Limb (tissue), 2 donors: ENCODE measurements at regions not wholly inside any gene's neighbourhood (a gene's known extent, or its start where the extent isn't known, plus 50 kb on each side); places are given as distances from the start of the nearest gene placed in this dataset.
A peak's percentile ranks its signal among the peaks of the same experiment; 100 is the strongest.

Experiments
- DNase-seq, 2 donors: peaks; one replicate each; pipeline ENCODE4 v3.0.0-alpha.2; 2016; ENCODE audit errors: extremely low spot score in 2 of 2

- DNase-seq = no peak
Observed at GRCh38 chrX:137483554-137483953, 82.4 kb upstream of the ZIC3 start.

DNA sequence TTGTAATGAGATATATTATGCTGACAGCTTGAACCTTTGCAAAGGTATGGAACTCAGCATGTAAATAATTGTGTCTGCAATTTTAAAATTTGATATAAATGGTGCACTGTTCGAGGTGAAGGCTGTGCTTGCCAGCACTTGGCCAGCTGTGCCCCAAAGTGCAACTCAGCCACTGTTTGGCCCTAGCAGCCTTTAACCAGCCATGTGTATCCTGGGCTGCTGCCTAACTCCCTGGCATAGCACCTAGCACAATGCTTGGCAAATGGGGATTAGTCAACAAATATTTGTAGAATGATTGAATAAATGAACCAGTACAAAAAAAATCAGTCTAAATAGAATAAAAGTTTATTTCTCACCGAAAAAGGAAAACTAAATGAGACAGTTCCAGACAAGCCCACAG, 83.8 kb upstream of the ZIC3 start:
- no peak for DNase-seq

- peak; percentile 27 to 36 for DNase-seq
Observed at GRCh38 chrX:137479386-137479785, 86.5 kb upstream of the ZIC3 start.

DNA sequence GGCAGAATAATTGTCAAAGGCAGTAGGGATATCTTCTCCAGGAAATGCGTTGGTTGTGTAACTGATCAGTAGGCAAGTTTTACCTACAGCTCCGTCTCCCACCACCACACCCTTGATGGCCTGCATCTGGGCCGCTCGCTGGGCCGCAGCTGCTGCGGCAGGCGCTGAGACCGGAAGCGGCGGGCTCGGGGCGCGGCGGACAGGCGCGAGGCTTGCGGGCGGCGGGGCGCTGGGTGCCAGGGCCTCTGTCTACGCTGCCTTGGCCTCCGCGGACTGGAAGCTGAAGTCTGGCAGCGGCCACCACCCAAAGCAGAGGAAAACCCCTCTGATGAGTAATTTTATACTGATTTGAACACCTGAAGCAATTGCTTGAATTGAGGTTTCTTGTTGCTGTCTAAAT, 124.2 kb upstream of the ZIC3 start:
- DNase-seq = no peak

DNA sequence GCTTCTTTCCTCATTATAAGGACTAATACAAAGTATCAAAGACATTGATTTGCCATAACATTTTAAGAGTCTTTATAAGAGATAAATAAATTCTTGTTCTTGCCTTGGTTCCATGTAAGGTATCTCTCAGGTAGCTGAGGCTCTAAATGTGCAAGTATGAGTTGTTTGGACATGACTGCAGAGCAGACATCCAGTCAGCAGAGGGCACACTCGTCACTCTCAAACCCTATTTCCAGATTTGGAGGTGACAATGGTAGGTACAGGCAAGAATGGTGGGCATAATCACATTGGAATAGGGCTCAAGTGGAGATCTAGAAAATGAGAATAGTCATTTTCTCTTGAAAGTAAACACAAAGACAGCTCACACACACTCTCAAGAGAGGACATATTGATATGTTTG, 133.3 kb upstream of the ZIC3 start:
- DNase-seq = no peak

DNA sequence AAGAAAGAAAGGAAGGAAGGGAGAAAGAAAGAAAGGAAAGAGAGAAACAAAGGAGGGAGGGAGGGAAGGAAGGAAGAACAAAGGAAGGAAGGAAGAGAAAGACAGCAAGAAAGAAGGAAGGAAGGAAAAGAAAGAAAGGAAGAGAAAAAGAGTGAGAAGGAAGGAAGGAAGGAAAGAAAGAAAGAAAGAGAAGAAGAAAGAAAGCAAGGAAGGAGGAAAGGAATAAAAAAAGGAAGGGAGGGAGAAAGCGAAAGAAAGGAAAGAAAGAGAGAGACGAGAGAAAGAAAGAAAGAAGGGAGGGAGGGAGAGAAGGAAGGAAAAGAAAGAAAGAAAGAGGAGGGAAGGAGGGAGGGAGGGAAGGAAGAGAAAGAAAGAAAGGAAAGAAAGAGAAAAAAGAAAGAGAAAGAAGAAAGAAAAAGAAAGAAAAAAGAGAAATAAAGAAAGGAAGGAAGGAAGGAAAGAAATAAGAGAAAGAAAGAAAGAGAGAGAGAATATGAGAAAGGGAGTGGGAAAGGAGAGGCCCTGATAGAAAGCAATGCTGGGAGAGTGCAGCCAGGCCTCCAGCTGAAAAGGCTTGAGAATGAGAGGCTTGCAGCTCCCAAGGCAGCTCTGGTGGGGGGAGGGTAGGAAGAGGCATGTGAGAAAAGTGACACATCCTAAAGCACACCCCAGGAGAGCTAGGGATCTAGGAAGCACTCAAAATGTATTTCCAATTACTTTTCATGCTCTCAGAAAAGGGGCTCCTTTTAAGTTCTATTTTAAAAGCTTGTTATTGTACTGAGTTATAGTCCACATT, 134.0 kb upstream of the ZIC3 start:
- no peak for DNase-seq

GRCh38 chrX:137430984-137431475, 134.9 kb upstream of the ZIC3 start:
- no peak for DNase-seq

DNA sequence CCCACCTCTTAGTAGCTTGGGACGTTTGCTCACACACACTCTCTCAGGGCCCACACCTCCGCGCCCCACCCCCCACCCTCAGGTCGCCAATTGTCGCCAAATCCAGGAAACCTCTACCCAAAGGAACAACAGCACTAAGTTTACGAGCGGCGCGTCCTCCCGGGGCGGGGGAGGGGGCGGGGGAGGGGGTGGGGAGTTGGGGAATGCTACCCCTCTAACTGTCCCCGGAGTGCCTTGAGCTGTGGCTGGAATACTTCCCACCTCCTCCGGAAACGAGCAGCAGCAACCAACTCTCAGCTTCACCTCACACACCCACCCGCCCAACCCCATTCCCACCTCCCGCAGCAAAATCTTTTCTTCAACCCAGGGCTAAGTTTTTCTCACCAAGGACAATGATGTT, 135.6 kb upstream of the ZIC3 start:
- DNase-seq = no peak

DNA sequence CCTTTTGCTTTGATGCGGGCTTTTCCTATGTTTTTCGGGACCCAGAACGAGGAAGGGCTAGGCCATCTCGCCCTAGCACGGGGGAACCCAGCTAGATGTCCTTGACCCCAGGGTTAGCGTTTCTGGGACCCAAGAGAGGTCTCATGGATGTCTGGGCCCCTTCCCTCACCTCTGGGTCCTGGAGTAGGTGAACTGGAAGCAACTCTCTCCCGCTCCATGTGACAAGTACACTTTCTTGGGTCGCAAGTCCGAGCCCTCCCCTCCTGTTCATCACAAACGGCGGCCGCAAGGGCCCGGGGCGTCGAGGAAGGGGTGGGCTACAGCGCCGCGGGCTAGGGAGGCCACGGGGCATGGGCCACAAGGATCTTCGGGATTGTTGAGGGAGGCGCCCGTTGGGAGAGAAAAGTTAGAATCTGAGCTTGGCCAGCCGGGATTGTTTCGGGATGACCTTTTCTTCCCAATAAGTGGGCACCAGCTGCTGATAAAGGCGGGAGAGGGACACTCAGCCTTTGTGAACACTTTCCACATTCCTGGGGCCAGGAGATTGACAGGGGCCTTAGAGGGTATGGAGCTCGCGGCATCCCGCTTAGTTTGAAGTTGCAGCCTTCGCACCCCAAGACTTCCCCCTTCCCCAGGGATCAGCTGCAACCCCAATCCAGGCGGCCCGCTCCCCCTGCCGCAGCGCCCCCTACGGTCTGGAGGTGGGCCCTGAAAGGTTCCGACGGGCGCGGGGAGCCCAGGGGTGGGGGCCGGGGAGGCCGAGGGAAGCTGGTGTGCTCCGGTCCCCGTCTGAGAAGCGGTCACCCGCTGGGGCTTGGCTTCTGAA, 136.9 kb upstream of the ZIC3 start:
- peak in 1 of 2 donors; percentile 45 for DNase-seq

- peak in 1 of 2 donors; percentile 45 for DNase-seq
Observed at GRCh38 chrX:137428221-137428661, 137.7 kb upstream of the ZIC3 start.

DNA sequence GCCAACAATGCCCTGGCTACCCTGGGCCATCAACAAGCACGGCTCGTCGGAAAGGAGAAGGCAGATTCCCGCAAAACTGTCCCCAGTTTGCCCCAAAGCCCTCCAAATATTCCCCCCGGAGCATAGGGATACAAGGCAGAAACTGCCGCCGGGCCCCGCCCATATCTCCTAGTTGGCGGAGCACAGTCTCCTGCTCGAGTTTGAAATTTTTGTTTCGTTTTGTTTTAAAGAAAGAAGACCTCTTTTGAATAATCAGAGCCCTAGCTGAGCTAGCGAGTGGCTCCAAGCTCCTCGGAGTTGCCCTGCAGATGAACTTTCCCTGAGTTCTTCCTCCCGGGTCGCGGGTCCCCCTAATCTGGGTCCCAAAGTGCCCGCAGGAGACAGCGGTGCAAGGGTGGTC, 138.1 kb upstream of the ZIC3 start:
- peak in 1 of 2 donors; percentile 35 for DNase-seq

- no peak for DNase-seq
Observed at GRCh38 chrX:137427426-137427778, 138.5 kb upstream of the ZIC3 start.

- peak in 1 of 2 donors; percentile 31 for DNase-seq
Observed at GRCh38 chrX:137426695-137427425, 139.1 kb upstream of the ZIC3 start.

GRCh38 chrX:137425986-137426385, 139.9 kb upstream of the ZIC3 start:
- DNase-seq = no peak

GRCh38 chrX:137425273-137425902, 140.5 kb upstream of the ZIC3 start:
- peak in 1 of 2 donors; percentile 38 for DNase-seq

- DNase-seq = no peak
Observed at GRCh38 chrX:137424679-137425078, 141.2 kb upstream of the ZIC3 start.

DNA sequence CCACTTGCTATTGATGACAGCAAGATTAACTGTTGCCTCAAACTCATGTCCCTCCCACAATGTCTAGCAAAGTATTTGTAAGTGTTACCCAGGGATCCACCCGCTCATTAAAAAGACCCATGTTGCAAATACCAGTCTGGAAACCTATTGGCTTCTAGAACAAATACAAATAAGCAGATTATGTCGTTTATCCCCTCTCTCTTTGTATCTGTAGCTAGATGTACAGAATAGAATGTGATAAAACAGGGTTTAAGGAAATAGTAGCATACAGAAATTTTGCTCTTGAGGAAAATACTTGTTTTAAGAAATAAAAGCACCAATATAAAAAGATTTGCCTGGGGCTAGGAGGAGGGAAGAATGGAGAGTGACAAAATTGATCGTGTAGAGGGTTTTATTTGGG, 142.7 kb upstream of the ZIC3 start:
- no peak for DNase-seq

- no peak for DNase-seq
Observed at GRCh38 chrX:137418086-137418485, 147.8 kb upstream of the ZIC3 start.

DNA sequence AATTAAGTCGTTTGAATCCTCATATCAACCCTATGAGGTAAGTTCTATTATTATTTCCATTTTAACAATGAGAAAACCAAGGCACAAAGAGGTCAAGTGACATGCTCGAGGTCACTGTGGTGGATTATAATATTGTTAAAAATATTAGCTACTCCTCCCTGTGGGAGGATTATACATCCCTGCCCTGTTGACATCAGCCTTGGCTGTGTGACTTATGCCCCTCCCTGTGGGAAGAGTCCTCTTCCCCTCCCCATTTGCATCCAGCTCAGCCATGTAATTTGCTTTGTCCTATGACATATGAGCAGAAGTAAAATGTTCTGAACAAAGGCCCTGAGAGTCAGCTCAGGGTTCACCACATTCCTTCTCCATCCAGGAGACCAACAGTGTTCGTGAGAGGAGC, 152.7 kb upstream of the ZIC3 start:
- no peak for DNase-seq

- no peak for DNase-seq
Observed at GRCh38 chrX:137405449-137406140, 160.3 kb upstream of the ZIC3 start.

- DNase-seq = no peak
Observed at GRCh38 chrX:137401092-137401491, 164.8 kb upstream of the ZIC3 start.
